KMS-11 (cell line): ENCODE measurements at regions not wholly inside any gene's neighbourhood (a gene's known extent, or its start where the extent isn't known, plus 50 kb on each side); places are given as distances from the start of the nearest gene placed in this dataset.

Source experiments
- H2AFZ ChIP-seq: fragments of 200-600 bp; sonication (generic); 2 replicates; pipeline ENCODE4 v1.6.1; 2016; ENCODE audit warnings: antibody characterized with exemption, mixed run types, low read depth
- H3K27ac ChIP-seq: fragments of 200-600 bp; sonication (generic); 2 replicates; pipeline ENCODE4 v1.6.1; 2016; ENCODE audit warnings: mild to moderate bottlenecking, mixed run types
- H3K27me3 ChIP-seq: fragments of 200-600 bp; sonication (generic); 2 replicates; pipeline ENCODE4 v1.6.1; 2017; ENCODE audit warnings: mild to moderate bottlenecking, low read depth, mixed run types, moderate library complexity; ENCODE audit not compliant: insufficient read depth
- H3K36me3 ChIP-seq: fragments of 200-600 bp; sonication (generic); 2 replicates; pipeline ENCODE4 v1.6.1; 2017; ENCODE audit warnings: mild to moderate bottlenecking, mixed run types; ENCODE audit not compliant: insufficient read depth
- H3K4me1 ChIP-seq: fragments of 200-600 bp; sonication (generic); 2 replicates; pipeline ENCODE4 v1.6.1; 2016; ENCODE audit warnings: mild to moderate bottlenecking, low read depth, mixed run types; ENCODE audit not compliant: poor library complexity, severe bottlenecking
- H3K4me2 ChIP-seq: fragments of 200-600 bp; sonication (generic); 2 replicates; pipeline ENCODE4 v1.7.0; 2016; ENCODE audit warnings: mild to moderate bottlenecking, mixed run types
- H3K4me3 ChIP-seq: fragments of 200-600 bp; sonication (generic); IDR thresholded peaks from 2 replicates; pipeline ENCODE4 v1.6.1; 2017; ENCODE audit warnings: low read depth, low read length, mixed read lengths; ENCODE audit not compliant: insufficient read depth
- H3K79me2 ChIP-seq: fragments of 200-600 bp; sonication (generic); 2 replicates; pipeline ENCODE4 v1.6.1; 2016; ENCODE audit warnings: low read depth, mixed run types; ENCODE audit not compliant: insufficient read depth
- H3K9ac ChIP-seq: fragments of 200-600 bp; sonication (generic); 2 replicates; pipeline ENCODE4 v1.6.1; 2016; ENCODE audit warnings: mild to moderate bottlenecking, mixed run types
- H4K20me1 ChIP-seq: fragments of 200-600 bp; sonication (generic); 2 replicates; pipeline ENCODE4 v1.6.1; 2016; ENCODE audit warnings: mild to moderate bottlenecking, mixed run types; ENCODE audit not compliant: insufficient read depth
- CTCF ChIP-seq: fragments of 200-600 bp; sonication (generic); conservative IDR thresholded peaks from 2 replicates; pipeline ENCODE4 v1.6.1; 2017; ENCODE audit warnings: low read depth, mild to moderate bottlenecking, antibody characterized with exemption, low read length, moderate library complexity, mixed read lengths

DNA sequence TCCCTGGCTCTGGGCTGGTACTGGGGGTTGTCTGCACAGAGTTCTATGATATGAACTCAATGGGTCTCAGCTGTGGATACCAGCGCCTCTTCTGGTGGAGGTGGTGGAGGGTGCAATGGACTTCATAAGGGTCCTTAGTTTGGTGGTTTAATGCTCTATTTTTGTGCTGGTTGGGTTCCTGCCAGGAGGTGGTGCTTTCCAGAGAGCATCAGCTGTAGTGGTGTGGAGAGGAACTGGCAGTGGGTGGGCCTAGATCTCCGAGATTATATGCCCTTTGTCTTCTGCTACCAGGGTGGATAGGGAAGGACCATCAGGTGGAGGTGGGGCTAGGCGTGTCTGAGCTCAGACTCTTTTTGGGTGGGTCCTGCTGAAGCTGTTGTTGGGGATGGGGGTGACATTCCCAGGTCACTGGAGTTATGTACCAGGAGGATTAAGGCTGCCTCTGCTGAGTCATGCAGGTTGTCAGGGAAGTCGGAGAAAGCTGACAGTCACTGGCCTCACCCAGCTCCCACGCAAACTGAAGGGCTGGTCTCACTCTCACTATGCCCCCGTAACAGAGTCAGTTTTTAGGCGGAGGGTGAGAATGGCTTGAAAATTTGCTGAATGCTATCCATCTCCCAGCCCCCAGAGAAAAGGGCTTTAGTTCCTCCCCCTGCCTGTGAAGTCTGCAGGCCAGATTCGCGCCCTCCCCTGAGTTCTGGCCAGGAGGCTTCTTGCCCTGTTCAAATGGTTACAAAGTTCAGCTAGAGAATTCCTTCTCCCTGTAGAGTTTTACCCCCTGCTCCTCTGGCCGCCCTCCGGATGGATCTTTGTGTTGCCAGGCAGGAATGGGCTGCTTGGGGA lies 902.9 kb downstream of the LTN1 start:
- peaks cover 5% of the 10 kb centered on the region for H3K4me1 ChIP-seq
- H2AFZ ChIP-seq: no peak overlapping the region
- no peaks in the 10 kb centered on the region for H4K20me1 ChIP-seq
- TF ChIP-seq CTCF: no peak
- H3K27ac ChIP-seq: no peak overlapping the region
- H3K9ac ChIP-seq: no peak overlapping the region
- no peaks in the 10 kb centered on the region for H3K36me3 ChIP-seq
- H3K4me3 ChIP-seq: no peak overlapping the region
- H3K4me2 ChIP-seq: no peak overlapping the region
- H3K79me2 ChIP-seq: no peaks in the 10 kb centered on the region
- no peaks in the 10 kb centered on the region for H3K27me3 ChIP-seq

DNA sequence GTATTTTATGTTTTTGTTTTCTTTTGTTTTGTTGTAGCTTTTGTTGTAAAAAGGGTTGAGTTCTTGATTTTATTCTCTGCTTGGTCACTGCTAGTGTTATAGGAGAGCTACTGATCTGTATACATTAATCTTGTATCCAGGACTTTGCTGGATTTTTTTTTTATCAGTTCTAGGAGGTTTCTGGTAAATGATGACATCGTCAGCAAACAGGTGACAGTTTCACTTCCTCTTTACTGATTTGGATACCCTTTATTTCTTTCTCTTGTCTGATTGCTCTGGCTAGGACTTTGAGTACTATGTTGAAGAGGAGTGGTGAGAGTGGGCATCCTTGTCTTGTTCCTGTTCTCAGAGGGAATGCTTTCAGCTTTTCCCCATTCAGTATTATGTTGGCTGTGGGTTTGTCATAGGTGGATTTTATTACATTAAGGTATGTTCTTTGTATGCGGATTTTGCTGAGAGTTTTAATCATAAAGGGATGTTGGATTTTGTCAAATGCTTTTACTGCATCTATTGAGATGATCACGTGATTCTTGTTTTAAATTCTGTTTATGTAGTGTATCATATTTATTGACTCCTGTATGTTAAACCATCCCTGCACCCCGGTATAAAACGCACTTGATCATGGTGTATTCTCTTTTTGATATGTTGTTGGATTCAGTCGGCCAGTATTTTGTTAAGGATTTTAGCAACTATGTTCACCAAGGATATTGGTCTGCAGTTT lies 905.7 kb downstream of the LTN1 start:
- Histone ChIP-seq H3K79me2 (no peaks in the 10 kb centered on the region), H2AFZ (no peak overlapping the region), H4K20me1 (no peaks in the 10 kb centered on the region), H3K27ac (no peak overlapping the region), H3K9ac (no peak overlapping the region), H3K27me3 (no peaks in the 10 kb centered on the region), H3K4me3 (no peak overlapping the region), H3K4me1 (peaks cover 5% of the 10 kb centered on the region), H3K36me3 (no peaks in the 10 kb centered on the region), H3K4me2 (no peak overlapping the region)
- TF ChIP-seq CTCF: no peak

GRCh38 chr21:28084951-28085350 lies 907.7 kb downstream of the LTN1 start:
- H3K9ac ChIP-seq: no peak overlapping the region
- H2AFZ ChIP-seq: no peak overlapping the region
- H3K27me3 ChIP-seq: no peaks in the 10 kb centered on the region
- H3K79me2 ChIP-seq: no peaks in the 10 kb centered on the region
- no peak for TF ChIP-seq CTCF
- no peak overlapping the region for H3K27ac ChIP-seq
- H3K36me3 ChIP-seq: no peaks in the 10 kb centered on the region
- H3K4me3 ChIP-seq: no peak overlapping the region
- H3K4me2 ChIP-seq: no peak overlapping the region
- no peaks in the 10 kb centered on the region for H4K20me1 ChIP-seq
- H3K4me1 ChIP-seq: peaks cover 5% of the 10 kb centered on the region

- Histone ChIP-seq H3K79me2 (no peaks in the 10 kb centered on the region), H3K4me3 (no peak overlapping the region), H3K27ac (no peak overlapping the region), H3K36me3 (no peaks in the 10 kb centered on the region), H3K4me1 (peaks cover 5% of the 10 kb centered on the region), H2AFZ (no peak overlapping the region), H3K27me3 (no peaks in the 10 kb centered on the region), H3K9ac (no peak overlapping the region), H3K4me2 (no peak overlapping the region), H4K20me1 (no peaks in the 10 kb centered on the region)
- no peak; the same call in 1 of the 2 replicates for TF ChIP-seq CTCF
Observed at GRCh38 chr21:28083350-28083749, 909.3 kb downstream of the LTN1 start.
